C4-2B (cell line): ENCODE measurements at regions not wholly inside any gene's neighbourhood (a gene's known extent, or its start where the extent isn't known, plus 50 kb on each side); places are given as distances from the start of the nearest gene placed in this dataset.

Experiments
- CTCF ChIP-seq: fragments of 450-650 bp; conservative IDR thresholded peaks from 2 replicates; pipeline ENCODE4 v1.5.1; 2017; ENCODE audit warnings: mild to moderate bottlenecking
- ZFX ChIP-seq: fragments of 450-650 bp; IDR thresholded peaks from 2 replicates; pipeline ENCODE4 v1.6.1; 2017

GRCh38 chr4:104890598-104891275 lies 255.9 kb upstream of the TET2 start:
- TF ChIP-seq CTCF (no peak), ZFX (no peak)
